Activated T-helper 1 cell treated with Interleukin-2 at 50 U/mL for 16 hours (primary cell): ENCODE measurements at regions not wholly inside any gene's neighbourhood (a gene's known extent, or its start where the extent isn't known, plus 50 kb on each side); places are given as distances from the start of the nearest gene placed in this dataset.
"Not testable (repeated sequence)": the region's sequence is repeated elsewhere in the genome, so short reads cannot be mapped to it uniquely, and the experiment has no call there.

ENCODE experiments used
- DNase-seq: peaks from one replicate; pipeline ENCODE4 v3.0.0-alpha.2; 2020; ENCODE audit warnings: low read depth

DNA sequence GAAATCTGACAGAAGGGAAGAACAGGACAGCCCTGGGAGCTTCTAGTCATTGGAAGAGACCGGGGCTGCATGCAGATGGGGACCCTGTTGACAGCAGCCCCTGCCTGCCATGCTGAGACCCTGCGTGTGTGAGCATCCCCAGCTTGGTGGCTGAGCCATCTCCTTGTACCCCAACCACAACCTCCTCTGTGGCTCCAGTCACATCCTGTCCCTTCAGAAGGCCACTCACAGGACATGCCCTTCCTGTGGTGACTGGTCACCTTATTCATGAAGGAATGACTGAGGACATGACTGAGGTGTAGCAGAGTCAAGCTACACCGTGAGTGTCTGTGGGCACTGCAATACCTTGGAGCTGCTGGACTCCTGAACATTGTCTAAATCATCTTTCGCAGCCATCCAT lies 141.8 kb upstream of the ERRFI1 start:
- DNase-seq, result no peak

DNA sequence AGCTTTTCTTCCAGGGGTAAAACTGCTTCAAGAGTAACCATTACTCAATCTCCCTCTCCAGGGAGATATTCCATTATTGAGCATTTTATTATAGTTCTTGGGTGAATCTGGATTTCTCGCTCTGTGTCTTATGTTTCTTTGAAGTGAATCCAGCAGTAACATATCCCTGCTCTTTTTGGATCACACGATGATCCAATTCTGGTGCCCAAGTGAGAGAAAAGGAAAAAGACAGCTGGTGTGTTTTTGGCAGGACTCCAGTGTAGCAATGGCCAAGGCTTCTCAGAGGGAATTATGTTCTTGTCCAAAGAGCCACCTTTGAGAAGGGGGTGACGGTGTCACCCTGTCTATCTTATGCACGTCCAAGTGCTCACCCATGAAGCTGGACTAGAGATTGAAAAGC lies 140.3 kb upstream of the ERRFI1 start:
- no peak for DNase-seq

DNA sequence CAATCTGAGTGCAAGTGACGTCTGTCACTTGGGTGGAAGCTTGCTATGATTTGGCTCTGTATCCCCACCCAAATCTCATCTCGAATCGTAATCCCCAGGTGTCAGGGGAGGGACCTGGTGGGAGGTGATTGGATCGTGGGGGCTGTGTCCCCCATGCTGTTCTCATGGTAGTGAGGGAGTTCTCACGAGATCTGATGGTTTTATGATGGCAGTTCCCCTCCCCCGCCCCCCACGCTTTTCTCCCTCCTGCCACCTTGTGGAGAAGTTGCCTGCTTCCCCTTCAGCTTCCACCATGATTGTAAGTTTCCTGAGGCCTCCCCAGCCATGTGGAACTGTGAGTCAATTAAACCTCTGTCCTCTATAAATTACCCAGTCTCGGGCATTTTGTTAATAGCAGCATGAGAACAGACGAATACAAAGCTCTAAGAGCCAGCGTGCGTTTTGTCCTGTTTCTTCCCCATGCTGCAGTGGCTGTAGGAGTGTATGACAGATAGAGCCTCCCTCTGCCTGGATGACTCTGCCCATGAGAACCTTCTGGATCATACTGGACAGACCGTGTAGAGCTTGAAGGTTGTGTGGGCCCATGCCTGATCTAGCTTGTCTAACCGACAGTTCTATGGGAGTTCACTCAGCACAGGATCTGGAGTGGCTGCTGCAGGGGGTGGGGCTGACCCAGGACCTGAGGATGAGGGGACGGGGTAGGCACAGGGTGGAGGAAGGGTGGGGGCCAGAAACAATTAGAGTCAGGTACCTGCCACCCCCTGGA lies 139.7 kb upstream of the ERRFI1 start:
- DNase-seq, result no peak

DNA sequence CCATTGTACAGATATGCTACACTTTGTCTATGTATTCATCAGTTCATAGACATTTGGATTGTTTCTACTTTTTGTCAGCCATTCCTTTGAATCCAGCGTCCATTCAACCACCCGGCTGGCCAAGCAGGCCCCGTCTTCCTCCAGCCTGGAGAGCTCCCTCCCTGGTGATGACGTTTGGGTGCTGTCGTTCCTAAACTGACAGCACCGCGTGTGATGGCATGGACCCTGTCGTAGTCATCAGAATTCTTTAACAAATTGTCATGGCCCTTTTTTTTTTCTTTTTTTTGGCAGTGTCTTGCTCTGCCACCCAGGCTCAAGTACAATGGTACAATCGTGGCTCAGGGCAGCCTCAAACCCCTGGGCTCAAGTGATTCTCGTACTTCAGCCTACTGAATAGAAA lies 138.6 kb upstream of the ERRFI1 start:
- no peak for DNase-seq

DNA sequence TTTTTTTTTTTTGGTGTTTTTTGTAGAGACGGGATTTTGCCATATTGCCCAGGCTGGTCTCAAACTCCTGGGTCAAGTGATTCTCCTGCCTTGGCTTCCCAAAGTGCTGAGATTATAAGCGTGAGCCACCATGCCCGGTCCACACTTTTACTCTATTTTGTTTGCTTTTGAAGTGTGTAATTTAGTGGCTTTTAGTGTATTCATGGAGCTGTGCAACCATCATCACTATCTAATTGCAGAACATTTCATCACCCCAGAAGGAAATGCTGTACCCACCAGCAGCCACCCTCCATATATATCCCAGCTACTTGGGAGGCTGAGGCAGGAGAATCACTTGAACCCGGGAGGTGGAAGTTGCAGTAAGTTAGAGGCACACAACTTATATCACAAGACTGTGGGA lies 136.9 kb upstream of the ERRFI1 start:
- DNase-seq, result no peak

DNA sequence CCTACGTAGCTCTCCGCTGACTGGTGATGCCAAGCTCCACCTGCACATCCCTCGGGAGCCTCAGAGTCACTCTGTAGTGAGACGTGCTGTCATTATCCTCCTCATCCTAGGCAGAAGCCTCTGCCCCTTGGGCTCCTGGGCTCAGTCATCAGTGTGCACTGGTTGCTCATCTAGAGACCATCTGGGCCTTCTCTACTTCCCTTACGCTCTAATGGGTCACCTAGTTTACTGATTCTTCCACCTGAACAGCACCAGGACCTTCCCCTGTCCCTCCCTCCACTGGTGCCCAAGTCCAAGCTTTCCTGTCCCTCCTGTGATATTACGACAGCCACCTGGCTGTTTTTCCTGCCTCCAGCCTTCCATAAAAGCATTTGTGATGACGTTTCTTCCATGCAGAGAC lies 136.1 kb upstream of the ERRFI1 start:
- no peak for DNase-seq

DNA sequence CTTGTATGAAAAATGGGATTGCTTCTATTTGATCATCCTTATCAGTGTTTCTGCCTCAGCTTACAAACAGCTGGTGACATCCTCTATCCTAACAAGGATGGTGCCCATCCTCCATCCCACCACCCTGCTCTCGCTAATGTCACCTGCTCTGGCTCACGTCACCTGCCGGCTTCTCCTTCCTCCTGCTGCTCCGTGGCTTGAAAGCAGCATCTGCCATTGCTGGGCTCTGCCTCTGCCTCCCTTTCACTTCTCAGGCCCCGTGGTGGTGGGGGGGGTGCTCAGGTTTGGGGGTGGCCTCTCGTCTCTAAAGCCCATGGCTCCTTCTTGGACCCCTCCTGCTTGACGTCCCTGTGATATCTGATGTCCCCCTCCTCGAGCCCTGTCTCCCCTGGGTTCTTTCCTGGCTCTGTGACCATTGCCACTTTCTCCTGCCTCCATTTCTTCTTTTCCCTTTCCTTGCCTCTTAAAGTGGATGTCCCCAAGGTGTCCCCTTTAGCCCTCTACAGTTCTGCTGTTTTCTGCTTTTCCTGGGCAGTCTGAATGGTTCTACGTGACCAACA lies 135.5 kb upstream of the ERRFI1 start:
- no peak for DNase-seq

DNA sequence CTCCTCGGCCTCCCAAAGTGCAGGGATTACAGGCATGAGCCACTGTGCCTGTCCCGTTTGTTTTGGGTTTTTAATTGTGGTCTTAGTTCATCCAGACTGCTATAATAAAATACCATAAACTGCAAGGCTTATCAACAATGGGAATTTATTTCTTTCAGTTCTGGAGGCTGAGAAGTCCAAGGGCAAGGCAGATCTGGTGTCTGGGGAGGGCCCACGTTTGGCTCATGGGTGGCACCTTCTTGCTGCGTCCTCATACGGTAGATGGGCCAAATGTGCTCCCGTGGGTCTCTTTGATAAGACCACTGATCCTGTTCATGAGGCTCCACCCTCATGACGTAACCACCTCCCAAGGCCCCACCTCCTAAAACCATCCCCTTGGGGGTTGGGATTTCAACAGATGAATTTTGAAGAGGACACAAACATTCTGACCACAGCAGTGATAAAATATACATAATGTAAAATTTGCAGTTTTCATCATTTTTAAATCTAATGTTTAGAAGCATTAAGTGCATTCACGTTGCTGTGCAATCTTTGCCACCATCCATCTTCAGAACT lies 133.4 kb upstream of the ERRFI1 start:
- no peak for DNase-seq

DNA sequence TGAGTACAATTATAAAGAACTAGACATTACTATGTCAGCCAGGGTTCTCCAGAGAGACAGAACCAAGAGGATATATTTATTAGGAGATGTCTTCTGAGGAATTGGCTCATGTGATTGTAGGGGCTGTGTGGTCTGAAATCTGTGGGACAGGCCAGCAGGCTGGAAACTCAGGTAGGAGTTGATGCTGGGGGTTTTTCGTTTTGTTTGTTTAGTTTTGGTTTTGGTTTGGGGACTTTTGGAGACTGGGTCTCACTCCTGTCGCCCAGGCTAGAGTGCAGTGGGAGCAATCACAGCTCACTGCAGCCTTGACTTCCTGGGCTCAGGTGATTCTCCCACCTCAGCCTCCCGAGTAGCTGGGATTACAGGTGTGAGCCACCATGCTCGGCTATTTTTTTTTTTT lies 132.9 kb upstream of the ERRFI1 start:
- DNase-seq, result no peak

DNA sequence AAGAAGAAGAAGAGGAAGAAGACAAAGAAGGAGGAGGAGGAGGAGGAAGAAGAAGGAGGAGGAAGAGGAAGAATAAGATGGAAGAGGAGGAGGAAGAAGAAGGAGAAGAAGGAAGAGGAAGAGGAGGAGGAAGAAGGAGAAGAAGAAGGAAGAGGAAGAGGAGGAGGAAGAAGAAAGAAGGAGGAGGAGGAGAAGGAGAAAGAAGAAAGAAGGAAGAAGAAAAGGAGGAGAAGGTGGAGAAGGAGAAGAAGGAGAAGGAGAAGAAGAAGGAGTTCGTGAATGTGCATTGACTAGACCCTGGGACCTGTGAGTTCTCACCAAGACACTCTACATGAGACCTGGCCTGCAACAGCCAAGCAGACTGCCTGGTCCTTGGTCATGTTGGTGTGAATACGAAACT lies 131.7 kb upstream of the ERRFI1 start:
- DNase-seq, result no peak

DNA sequence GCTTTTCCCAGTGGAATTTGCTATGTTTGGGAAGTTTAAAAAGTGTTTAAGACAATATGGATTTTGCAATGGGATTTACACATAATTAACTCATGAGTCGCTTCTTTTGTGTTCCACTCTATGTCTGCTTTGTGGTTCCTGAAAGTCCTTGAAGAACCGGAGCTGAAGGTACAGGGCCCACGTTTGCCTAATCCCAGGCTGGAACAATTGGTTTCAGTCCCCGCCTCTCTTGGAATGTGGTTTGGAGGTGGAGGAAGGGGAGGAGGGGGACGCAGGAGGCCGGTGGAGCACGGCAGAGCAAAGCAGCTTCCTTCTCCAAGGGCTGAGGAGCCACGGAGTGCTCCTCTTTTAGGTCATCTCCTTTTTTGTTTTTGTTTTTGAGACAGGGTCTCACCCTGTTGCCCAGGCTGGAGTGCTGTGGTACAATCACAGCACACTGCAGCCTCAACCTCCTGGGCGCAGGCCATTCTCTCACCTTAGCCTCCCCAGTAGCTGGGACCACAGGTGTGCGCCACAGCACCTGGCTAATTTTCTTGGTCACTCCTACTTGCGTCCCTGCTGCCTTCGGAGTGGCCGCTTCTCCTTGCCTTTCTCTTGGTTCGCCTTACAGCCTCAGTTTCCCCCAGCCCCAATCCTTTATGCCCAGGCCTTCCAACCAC lies 129.5 kb upstream of the ERRFI1 start:
- no peak for DNase-seq

DNA sequence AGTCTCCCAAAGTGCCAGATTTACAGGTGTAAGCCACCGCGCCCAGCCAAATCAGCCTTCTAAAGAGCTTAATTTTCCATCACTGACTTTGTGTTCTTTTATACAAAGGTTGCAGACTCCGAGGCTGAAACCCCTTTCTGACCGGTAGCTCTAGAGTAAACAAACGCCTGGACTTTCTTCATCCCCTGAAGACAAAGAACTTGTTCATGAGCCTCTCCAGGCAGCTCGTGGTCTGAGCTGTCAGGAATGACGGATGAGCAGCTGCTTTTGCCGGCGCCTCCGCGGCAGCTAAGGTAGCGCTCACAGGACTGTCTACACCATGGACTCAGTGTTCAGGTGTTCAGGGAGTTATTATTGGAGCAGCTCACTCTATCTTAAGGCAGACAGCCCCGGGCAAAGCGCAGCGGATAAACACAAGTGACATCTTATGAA lies 128.5 kb upstream of the ERRFI1 start:
- DNase-seq, result no peak

DNA sequence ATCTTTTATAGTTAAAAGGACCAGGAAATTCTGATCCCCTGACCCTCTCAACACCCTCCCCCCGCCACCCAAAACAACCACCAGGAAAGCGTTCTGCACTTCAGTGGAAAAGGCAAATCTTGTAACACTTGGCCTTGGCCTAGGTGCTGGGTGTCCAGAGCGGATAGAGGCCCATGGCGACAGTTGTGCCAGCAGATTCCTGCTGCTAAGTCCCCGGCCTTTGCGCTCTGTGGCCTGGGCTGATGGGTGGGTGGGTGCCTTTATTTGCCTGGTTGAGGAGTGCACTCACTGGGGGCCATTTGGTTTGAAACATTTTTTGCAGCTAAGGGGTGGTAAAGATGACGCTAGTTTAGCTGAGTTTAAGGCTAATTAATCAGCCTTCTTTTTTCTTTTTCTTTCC lies 127.9 kb upstream of the ERRFI1 start:
- no peak for DNase-seq

DNA sequence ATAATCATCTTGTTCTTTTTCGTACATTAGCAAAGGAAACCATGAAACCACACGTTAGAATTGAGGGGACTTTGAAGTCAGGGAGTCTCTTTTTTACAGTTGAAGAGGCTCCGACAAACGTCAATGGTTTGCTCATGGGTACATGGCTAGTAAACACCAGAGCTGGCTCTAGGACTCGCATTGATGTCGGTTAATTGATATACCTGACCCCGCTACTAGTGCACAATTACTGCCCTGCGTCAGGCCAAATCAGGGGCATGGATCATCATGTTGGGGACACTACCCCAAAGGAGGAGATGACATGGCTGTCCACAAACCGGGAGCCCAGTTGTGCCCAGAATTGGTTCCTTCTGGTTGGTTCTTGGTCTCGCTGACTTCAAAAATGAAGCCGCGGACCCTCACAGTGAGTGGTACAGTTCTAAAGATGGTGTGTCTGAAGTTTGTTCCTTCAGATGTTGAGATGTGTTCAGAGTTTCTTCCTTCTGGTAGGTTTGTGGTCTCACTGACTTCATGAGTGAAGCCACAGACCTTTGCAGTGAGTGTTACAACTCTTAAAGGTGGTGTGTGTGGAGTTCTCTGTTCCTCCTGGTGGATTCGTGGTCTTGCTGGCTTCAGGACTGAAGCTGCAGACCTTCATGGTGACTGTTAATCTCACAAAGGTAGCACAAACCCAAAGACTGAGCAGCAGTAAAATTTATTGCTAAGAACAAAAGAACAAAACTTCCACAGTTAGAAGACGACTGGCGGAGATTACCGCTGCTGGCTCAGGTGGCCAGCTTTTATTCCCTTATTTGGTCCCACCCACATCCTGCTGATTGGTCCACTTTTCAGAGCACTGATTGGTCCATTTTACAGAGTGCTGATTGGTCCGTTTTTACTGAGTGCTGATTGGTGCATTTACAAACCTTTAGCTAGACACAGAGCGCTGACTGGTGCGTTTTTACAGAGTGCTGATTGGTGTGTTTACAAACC lies 126.9 kb upstream of the ERRFI1 start:
- DNase-seq, result peak; percentile 13

DNA sequence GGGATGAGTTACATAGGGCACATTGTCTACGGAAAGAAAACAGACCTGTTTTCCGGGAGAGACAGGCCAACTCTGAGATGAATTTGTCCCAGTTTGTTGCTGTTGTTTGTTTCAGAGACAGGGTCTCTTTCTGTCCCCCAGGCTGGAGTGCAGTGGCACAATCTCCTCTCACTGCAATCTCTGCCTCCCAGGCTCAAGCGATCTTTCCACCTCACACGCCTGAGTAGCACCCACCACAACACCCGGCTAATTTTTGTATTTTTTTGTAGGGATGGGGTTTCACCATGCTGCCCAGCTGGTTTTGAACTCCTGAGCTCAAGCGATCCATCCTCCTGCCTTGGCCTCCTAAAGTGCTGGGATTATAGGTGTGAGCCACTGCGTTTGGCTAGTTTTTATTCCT lies 125.5 kb upstream of the ERRFI1 start:
- no peak for DNase-seq

DNA sequence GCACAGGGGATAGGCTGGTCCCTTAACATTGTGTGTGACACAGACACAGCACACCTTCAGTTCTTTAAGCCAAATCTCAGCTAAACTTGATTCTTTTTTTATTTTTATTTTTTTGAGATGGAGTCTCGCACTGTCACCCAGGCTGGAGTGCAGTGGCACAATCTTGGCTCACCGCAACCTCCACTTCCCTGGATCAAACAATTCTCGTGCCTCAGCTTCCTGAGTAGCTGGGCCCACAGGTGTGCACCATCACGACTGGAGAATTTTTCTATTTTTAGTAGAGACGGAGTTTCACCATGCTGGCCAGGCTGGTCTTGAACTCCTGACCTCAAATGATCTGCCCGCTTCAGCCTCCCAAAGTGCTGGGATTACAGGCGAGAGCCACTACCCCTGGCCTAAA lies 123.6 kb upstream of the ERRFI1 start:
- DNase-seq, result not testable (repeated sequence)

DNA sequence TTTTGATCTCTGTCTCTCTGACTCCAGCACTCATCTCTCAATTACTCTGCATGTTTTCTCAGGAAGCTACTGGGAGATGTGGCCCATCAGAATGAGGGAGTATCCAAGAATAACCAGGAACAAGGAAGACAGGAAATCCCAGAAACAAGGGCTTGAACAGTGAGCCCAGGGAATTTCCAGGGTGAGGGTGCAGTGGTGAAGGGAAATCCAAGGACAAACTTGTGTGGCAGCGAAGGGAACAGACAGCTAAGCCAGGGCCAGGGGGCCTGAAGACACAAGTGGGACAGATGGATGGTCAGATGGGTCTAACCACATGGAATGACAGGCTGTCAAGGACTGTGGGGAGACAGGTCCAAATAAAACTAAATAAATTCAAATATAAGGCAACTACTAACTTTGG lies 121.8 kb upstream of the ERRFI1 start:
- no peak for DNase-seq

DNA sequence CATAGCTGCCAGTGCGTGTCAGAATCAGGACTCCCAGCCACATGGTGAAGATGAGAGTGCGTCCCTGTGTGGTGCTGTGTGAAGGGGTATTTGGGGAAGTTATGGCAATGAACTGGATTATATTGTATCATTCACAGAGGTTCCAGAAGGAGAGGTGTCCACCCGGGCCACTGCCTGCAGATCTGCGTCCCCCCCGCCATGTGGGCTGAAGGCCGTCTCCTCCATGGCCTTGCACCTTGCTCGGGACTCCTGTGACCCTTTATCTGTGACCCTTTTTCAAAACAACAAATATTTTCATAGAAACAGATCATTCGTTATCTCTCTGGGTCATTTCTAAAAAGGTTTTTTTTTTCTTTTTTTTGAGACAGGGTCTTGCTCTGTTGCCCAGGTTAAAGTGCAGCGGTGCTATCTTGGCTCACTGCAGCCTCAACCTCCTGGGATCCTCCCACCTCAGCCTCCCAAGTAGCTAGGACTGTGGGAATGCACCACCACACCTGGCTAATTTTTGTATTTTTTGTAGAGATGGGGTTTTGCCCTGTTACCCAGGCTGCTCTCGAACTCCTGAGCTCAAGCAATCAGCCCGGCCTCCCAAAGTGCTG lies 120.2 kb upstream of the ERRFI1 start:
- no peak for DNase-seq

DNA sequence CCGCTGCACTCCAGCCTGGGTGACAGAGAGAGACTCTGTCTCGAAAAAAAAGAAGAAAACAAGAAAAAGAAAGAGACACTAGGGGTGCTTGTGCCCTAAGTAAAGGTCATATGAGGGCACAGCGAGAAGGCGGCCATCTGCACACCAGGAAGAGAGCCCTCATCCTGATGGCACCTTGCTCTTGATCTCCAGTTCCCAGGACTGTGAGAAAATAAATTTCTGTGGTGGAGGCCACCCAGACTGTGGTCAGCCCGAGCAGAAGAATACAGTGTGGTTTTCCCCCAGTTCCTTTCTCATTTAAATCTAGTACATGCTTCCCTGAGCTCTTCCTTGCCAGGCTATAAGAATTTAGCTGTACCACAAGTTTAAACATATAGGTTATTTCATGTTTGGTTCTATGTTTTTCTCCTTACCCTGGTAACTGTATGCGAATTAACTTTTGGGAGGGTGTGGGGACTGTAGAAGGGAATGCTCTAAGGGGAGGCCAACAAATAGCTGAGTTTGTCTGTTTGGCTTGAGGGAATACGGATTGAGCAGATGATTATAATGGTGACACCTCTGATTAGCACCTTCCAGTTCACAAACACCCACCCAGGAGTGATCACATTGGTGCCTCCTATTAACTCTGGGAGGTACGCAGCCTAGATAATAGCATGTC lies 119.6 kb upstream of the ERRFI1 start:
- no peak for DNase-seq

DNA sequence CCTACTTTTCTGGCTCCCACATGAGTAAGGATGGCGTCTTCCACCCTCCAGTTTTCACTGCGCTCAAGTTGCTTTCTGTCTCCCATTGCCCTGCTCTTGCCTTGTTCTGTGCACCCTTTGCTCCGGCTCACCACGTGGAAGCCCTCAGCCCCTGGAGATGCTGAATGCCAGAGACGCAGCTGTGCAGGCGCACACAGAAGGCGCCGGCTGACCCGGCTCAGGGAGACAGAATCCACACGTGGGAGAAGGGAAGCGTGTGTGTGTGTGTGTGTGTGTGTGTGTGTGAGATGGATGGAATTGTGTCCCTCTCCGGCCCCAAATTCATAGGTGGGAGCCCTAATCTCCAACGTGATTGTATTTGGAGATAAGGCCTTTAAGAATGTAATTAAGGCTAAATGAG lies 118.2 kb upstream of the ERRFI1 start:
- DNase-seq, result no peak

DNA sequence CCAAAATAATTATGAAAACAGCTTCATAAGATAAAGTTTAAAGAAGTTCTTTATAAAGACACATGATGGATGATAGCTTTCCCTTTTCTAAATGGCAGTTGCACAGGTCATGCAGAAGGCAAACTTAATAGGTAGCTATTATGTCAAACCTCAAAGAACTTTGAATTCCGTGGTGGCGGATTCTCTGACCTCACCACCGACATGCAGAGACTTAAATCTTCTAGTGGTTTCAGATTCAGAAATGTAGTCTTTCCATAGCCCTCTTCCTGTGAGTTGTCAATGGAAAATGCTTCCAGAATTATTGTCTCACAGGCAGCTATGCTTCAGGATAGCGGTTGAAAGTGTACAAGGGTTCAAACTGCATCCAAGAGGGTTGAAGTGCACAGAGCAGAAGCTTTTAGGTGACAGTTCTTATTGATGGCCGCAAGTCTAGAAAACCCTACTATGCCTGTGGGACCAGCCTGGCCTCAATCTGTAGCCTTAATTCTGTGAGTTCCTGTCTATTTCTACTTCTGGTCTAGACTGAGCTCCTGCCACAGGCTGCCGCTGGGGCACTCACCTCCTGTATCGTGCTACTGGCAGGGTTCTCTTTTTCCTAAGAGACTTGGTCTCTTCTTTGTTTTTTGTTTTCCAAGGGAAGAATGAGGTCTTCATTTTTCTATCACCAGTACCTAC lies 117.0 kb upstream of the ERRFI1 start:
- DNase-seq, result no peak
